Prostate gland (tissue), 2 donors: ENCODE measurements at regions not wholly inside any gene's neighbourhood (a gene's known extent, or its start where the extent isn't known, plus 50 kb on each side); places are given as distances from the start of the nearest gene placed in this dataset.
A peak's percentile ranks its signal among the peaks of the same experiment; 100 is the strongest.

Experiments
- DNase-seq: peaks from one replicate; pipeline ENCODE4 v3.0.0-alpha.2; 2019; ENCODE audit warnings: low spot score
- H3K27ac ChIP-seq, 2 donors: fragments of 200-600 bp; sonication (generic); 2 replicates each; pipeline ENCODE4 v1.5.1; 2017 to 2019
- H3K27me3 ChIP-seq: fragments of 200-600 bp; sonication (generic); replicated peaks from 2 replicates; pipeline ENCODE4 v1.5.1; 2019; ENCODE audit not compliant: insufficient read depth
- H3K36me3 ChIP-seq, 2 donors: fragments of 200-600 bp; sonication (generic); 1 replicate in 1 of 2; 2 replicates in 1 of 2; pipeline versions ENCODE4 v1.5.1 to v1.8.1; 2017 to 2019
- H3K4me1 ChIP-seq: fragments of 200-600 bp; sonication (generic); replicated peaks from 2 replicates; pipeline ENCODE4 v1.5.1; 2019
- H3K4me3 ChIP-seq, 2 donors: fragments of 200-600 bp; sonication (generic); 2 replicates each; pipeline ENCODE4 v1.5.1; 2017 to 2019
- H3K9me3 ChIP-seq: fragments of 200-600 bp; sonication (generic); 2 replicates; pipeline ENCODE4 v1.5.1; 2017
- POLR2A ChIP-seq: fragments of 450-650 bp; IDR thresholded peaks from one replicate; pipeline ENCODE4 v1.6.1; 2016; ENCODE audit warnings: antibody characterized with exemption, mild to moderate bottlenecking
- POLR2AphosphoS5 ChIP-seq: sonication (generic); formaldehyde crosslinking; IDR thresholded peaks from one replicate; pipeline ENCODE4 v1.6.1; 2017; ENCODE audit warnings: antibody characterized with exemption
- WGBS: methylation state at CpG from one replicate; pipeline ENCODE4 v1.1.5; 2018; 5-methylcytosine and 5-hydroxymethylcytosine counted together
- intact Hi-C: fragments of 100-400 bp; cut with DNase I; formaldehyde crosslinking; loops from one replicate; pipeline ENCODE4 v1.14.2; 2022
- TF ChIP-seq, protein P1 (sequence below), 4 experiments: fragments of 200-600 bp in 2 of 4; fragments of 450-650 bp in 2 of 4; sonication (generic) in 2 of 4; IDR thresholded peaks; 1 replicate in 3 of 4; 2 replicates in 1 of 4; pipeline ENCODE4 v1.5.1; 2016 to 2019; ENCODE audit warnings: antibody characterized with exemption in 4 of 4, mild to moderate bottlenecking in 2 of 4, moderate library complexity in 2 of 4

- no peaks in the 10 kb centered on the region for H3K36me3 ChIP-seq
- DNase-seq: no peak
- intact Hi-C loops: no loop called here
- H3K27me3 ChIP-seq: no peaks in the 10 kb centered on the region
- no peaks in the 10 kb centered on the region for H3K9me3 ChIP-seq
- no peak overlapping the region for H3K27ac ChIP-seq
- H3K4me3 ChIP-seq: no peak overlapping the region
- WGBS: 93% methylated on average over 2 of the region's 2 CpGs
- H3K4me1 ChIP-seq: no peaks in the 10 kb centered on the region
- TF ChIP-seq, protein P1, sequence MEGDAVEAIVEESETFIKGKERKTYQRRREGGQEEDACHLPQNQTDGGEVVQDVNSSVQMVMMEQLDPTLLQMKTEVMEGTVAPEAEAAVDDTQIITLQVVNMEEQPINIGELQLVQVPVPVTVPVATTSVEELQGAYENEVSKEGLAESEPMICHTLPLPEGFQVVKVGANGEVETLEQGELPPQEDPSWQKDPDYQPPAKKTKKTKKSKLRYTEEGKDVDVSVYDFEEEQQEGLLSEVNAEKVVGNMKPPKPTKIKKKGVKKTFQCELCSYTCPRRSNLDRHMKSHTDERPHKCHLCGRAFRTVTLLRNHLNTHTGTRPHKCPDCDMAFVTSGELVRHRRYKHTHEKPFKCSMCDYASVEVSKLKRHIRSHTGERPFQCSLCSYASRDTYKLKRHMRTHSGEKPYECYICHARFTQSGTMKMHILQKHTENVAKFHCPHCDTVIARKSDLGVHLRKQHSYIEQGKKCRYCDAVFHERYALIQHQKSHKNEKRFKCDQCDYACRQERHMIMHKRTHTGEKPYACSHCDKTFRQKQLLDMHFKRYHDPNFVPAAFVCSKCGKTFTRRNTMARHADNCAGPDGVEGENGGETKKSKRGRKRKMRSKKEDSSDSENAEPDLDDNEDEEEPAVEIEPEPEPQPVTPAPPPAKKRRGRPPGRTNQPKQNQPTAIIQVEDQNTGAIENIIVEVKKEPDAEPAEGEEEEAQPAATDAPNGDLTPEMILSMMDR (IDR thresholded peaks at IDR 0.05): no peak
- TF ChIP-seq POLR2AphosphoS5 (no peak), POLR2A (no peak)
Observed at GRCh38 chr5:67381236-67381880, 184.8 kb upstream of the CD180 start.

GRCh38 chr5:67380431-67380830 is 183.8 kb upstream of the CD180 start:
- H3K27me3 ChIP-seq: no peaks in the 10 kb centered on the region
- peak; percentile 23 for DNase-seq
- TF ChIP-seq, protein P1 (IDR thresholded peaks at IDR 0.05): no peak
- TF ChIP-seq POLR2AphosphoS5: no peak
- TF ChIP-seq POLR2A: no peak
- H3K27ac ChIP-seq: no peak overlapping the region
- 45% methylated on average over 1 of the region's 1 CpG for WGBS
- no peak overlapping the region for H3K4me3 ChIP-seq
- no peaks in the 10 kb centered on the region for H3K36me3 ChIP-seq
- no peaks in the 10 kb centered on the region for H3K4me1 ChIP-seq
- intact Hi-C loops: no loop called here
- H3K9me3 ChIP-seq: no peaks in the 10 kb centered on the region

DNA sequence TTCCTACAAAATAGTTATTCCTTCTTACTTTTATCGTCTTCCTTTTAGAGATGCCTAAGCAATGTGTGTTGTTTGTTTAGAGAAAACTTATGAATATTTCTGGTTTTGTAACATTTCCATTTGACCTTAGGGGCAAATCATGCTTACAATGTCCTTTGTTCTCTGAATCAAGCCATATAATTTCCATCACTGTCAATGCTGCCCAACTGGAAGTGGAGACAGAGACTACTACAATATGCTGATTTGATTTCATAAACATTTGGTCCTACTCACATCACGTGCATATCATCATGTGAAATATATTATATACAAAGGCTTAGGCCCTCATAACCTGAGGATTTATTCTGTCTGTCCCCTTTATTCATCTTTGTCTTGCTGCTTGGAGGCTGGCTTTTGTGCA is 183.2 kb upstream of the CD180 start:
- Histone ChIP-seq H3K4me3 (no peak overlapping the region), H3K9me3 (no peaks in the 10 kb centered on the region), H3K27me3 (no peaks in the 10 kb centered on the region), H3K4me1 (no peaks in the 10 kb centered on the region), H3K27ac (no peak overlapping the region), H3K36me3 (no peaks in the 10 kb centered on the region)
- WGBS: 78% methylated on average over 2 of the region's 2 CpGs
- TF ChIP-seq POLR2AphosphoS5 (no peak), POLR2A (no peak)
- TF ChIP-seq, protein P1 (IDR thresholded peaks at IDR 0.05): no peak
- intact Hi-C loops: no loop called here
- no peak for DNase-seq

- Histone ChIP-seq H3K36me3 (no peaks in the 10 kb centered on the region), H3K9me3 (no peaks in the 10 kb centered on the region), H3K27ac (no peak overlapping the region), H3K27me3 (no peaks in the 10 kb centered on the region), H3K4me3 (no peak overlapping the region), H3K4me1 (no peaks in the 10 kb centered on the region)
- no peak for DNase-seq
- TF ChIP-seq POLR2AphosphoS5 (no peak), POLR2A (no peak)
- TF ChIP-seq, protein P1 (IDR thresholded peaks at IDR 0.05): no peak
- intact Hi-C loops: no loop called here
- 10% methylated on average over 1 of the region's 1 CpG for WGBS
Observed at GRCh38 chr5:67378256-67378655, 181.7 kb upstream of the CD180 start.

DNA sequence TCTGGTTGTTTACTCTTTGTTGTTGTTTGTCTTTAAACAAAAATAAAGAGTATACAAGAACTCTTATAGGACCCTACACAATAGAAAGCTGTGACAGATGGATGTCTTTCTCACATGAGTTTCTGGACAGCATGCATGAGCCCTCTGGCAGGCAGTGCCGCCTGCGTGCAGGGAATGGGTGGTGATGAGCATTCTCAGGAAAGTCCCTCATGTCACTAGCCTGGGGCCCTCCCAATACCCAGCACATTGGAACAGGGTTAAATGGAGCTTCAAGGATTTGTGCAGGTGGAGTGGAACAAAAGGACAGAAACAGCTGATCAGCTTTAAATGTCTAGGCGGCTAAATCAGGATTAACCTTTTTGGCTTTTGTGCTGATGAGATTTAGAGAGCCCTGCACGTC is 181.0 kb upstream of the CD180 start:
- no peak for TF ChIP-seq POLR2AphosphoS5
- TF ChIP-seq, protein P1 (IDR thresholded peaks at IDR 0.05): no peak
- no peak for TF ChIP-seq POLR2A
- no peaks in the 10 kb centered on the region for H3K36me3 ChIP-seq
- H3K4me3 ChIP-seq: no peak overlapping the region
- no peak for DNase-seq
- no peak overlapping the region for H3K27ac ChIP-seq
- no peaks in the 10 kb centered on the region for H3K4me1 ChIP-seq
- H3K9me3 ChIP-seq: no peaks in the 10 kb centered on the region
- H3K27me3 ChIP-seq: no peaks in the 10 kb centered on the region
- intact Hi-C loops: no loop called here
- 72% methylated on average over 4 of the region's 4 CpGs for WGBS
